GM12878 (cell line): ENCODE measurements at regions not wholly inside any gene's neighbourhood (a gene's known extent, or its start where the extent isn't known, plus 50 kb on each side); places are given as distances from the start of the nearest gene placed in this dataset.

Source experiments
- ATAC-seq: fragments of 200-7000 bp; cut with Tn5 transposase; 3 replicates; pipeline ENCODE4 v1.9.1; 2020; ENCODE audit warnings: mild to moderate bottlenecking, moderate library complexity
- BruUV-seq: library from RNA; stranded (reverse); fragments of 400-500 nt; replicated peaks from 2 replicates; lab custom pipeline; 2021; lab: Mats Ljungman, UMichigan
- CTCF ChIA-PET: fragments of 300-600 bp; sonication (Branson Sonifier 250); formaldehyde crosslinking; extraction: SDS; loops from one replicate; lab custom pipeline; 2021; ENCODE audit warnings: inconsistent platforms; lab: Yijun Ruan, JAX
- POLR2A ChIA-PET: fragments of 350-600 bp; formaldehyde crosslinking; extraction: SDS; loops from one replicate; lab custom pipeline; 2021; ENCODE audit warnings: inconsistent platforms; lab: Charles Lee
- RAD21 ChIA-PET: fragments of 300-600 bp; sonication (Branson Sonifier 250); formaldehyde crosslinking; loops from one replicate; lab custom pipeline; 2023; ENCODE audit warnings: antibody characterized with exemption; ENCODE audit not compliant: unreplicated experiment; lab: Charles Lee
- SMC1A ChIA-PET: fragments of 300-600 bp; sonication (Branson Sonifier 250); formaldehyde crosslinking; loops from one replicate; lab custom pipeline; 2023; ENCODE audit not compliant: unreplicated experiment, uncharacterized antibody; lab: Charles Lee
- DNase-seq: peaks from one replicate; pipeline ENCODE4 v3.0.0-alpha.2; 2011; ENCODE audit warnings: low read depth, low spot score
- FAIRE-seq: peaks from 3 replicates; lab custom pipeline; 2011; peaks lifted over from hg19 to GRCh38; lab: Jason Lieb, UNC
- H2AFZ ChIP-seq: 2 replicates; pipeline ENCODE4 v1.6.0; 2011; ENCODE audit warnings: low read depth, low read length, control low read depth; ENCODE audit not compliant: control insufficient read depth
- H3K27ac ChIP-seq: 2 replicates; pipeline ENCODE4 v1.5.1; 2011; ENCODE audit warnings: control low read depth; ENCODE audit not compliant: control insufficient read depth, insufficient read depth
- H3K27me3 ChIP-seq, 2 experiments: replicated peaks in 1 of 2; 2 replicates each; pipeline versions ENCODE4 v1.6.0 to v1.6.1; 2011; ENCODE audit warnings: low read length in 1 of 2; ENCODE audit not compliant: control insufficient read depth in 2 of 2, insufficient read depth in 2 of 2
- H3K36me3 ChIP-seq, 2 experiments: 2 replicates each; pipeline ENCODE4 v1.5.1; 2011; ENCODE audit warnings: low read length in 1 of 2; ENCODE audit not compliant: control insufficient read depth in 2 of 2, insufficient read depth in 2 of 2
- H3K4me1 ChIP-seq: 2 replicates; pipeline ENCODE4 v1.6.1; 2011; ENCODE audit warnings: mild to moderate bottlenecking, low read length, moderate library complexity, mixed read lengths; ENCODE audit not compliant: control insufficient read depth, insufficient read depth
- H3K4me2 ChIP-seq: 2 replicates; pipeline ENCODE4 v1.6.0; 2011; ENCODE audit warnings: control low read depth; ENCODE audit not compliant: control insufficient read depth, insufficient read depth
- H3K4me3 ChIP-seq: fragments of 200-600 bp; sonication (generic); 2 replicates; pipeline ENCODE4 v1.5.1; 2016
- H3K79me2 ChIP-seq: 2 replicates; pipeline ENCODE4 v1.6.0; 2011; ENCODE audit warnings: low read length; ENCODE audit not compliant: control insufficient read depth, insufficient read depth
- H3K9ac ChIP-seq: 2 replicates; pipeline ENCODE4 v1.8.0; 2011; ENCODE audit warnings: low read length, control low read depth, mixed read lengths; ENCODE audit not compliant: control insufficient read depth, insufficient read depth
- H3K9me3 ChIP-seq: replicated peaks from 3 replicates; pipeline ENCODE4 v1.5.1; 2011; ENCODE audit warnings: mild to moderate bottlenecking, low read length; ENCODE audit not compliant: control insufficient read depth, insufficient read depth
- H4K20me1 ChIP-seq: 2 replicates; pipeline ENCODE4 v1.6.0; 2011; ENCODE audit not compliant: control insufficient read depth, insufficient read depth
- ATF3 ChIP-seq: IDR thresholded peaks from 2 replicates; pipeline ENCODE4 v1.6.1; 2011; ENCODE audit warnings: low read depth, mild to moderate bottlenecking, low read length, moderate library complexity, borderline replicate concordance; ENCODE audit errors: extremely low read depth
- IRF5 ChIP-seq: fragments of 450-650 bp; IDR thresholded peaks from 2 replicates; pipeline ENCODE4 v1.6.1; 2017; ENCODE audit warnings: borderline replicate concordance
- NR2C1 ChIP-seq: fragments of 450-650 bp; IDR thresholded peaks from 2 replicates; pipeline ENCODE4 v1.6.1; 2017; ENCODE audit warnings: antibody characterized with exemption, mild to moderate bottlenecking, moderate library complexity
- POLR2AphosphoS2 ChIP-seq: IDR thresholded peaks from 2 replicates; pipeline ENCODE4 v1.6.1; 2011; ENCODE audit warnings: low read depth, mild to moderate bottlenecking, low read length, improper control_type of control experiment, moderate library complexity
- SMARCA5 ChIP-seq: fragments of 450-650 bp; IDR thresholded peaks from 2 replicates; pipeline ENCODE4 v1.6.1; 2017; ENCODE audit warnings: mild to moderate bottlenecking
- ZBTB33 ChIP-seq: fragments of 450-650 bp; IDR thresholded peaks from 2 replicates; pipeline ENCODE4 v1.6.1; 2017; ENCODE audit warnings: mild to moderate bottlenecking
- ZNF207 ChIP-seq: fragments of 450-650 bp; IDR thresholded peaks from 2 replicates; pipeline ENCODE4 v1.6.1; 2014; ENCODE audit warnings: antibody characterized with exemption, mild to moderate bottlenecking, borderline replicate concordance
- WGBS: methylation state at CpG from one replicate; pipeline ENCODE4 v1.1.6; 2016; ENCODE audit warnings: low lambda C conversion rate; ENCODE audit not compliant: insufficient replicate concordance, insufficient coverage; ENCODE audit errors: missing lambda C conversion rate; 5-methylcytosine and 5-hydroxymethylcytosine counted together
- in situ Hi-C: fragments of 300-500 bp; cut with MboI; formaldehyde crosslinking; loops from 9 replicates; pipeline ENCODE4 v1.14.3; 2018; ENCODE audit warnings: mixed read lengths
- intact Hi-C: fragments of 100-400 bp; cut with micrococcal nuclease; formaldehyde crosslinking; loops from one replicate; pipeline ENCODE4 v1.14.2; 2022; ENCODE audit not compliant: unreplicated experiment

GRCh38 chr5:68659881-68660280 is 433.9 kb upstream of the SLC30A5 start:
- Histone ChIP-seq H3K4me3 (no peak overlapping the region), H3K4me1 (no peaks in the 10 kb centered on the region), H2AFZ (no peak overlapping the region), H3K79me2 (no peaks in the 10 kb centered on the region), H3K27me3 (peaks cover 0 to 3% of the 10 kb centered on the region in 2 experiments; a peak in 2 of 4 replicates), H3K4me2 (no peak overlapping the region), H3K9ac (no peak overlapping the region), H3K27ac (no peak overlapping the region), H4K20me1 (peaks cover 5% of the 10 kb centered on the region; the same call in 1 of the 2 replicates), H3K9me3 (no peaks in the 10 kb centered on the region), H3K36me3 (no peaks in the 10 kb centered on the region)
- intact Hi-C loops (loop anchor here (5.0 kb wide), 1 partner anchor 373 kb away; no protein-coding TSS in a partner anchor), in situ Hi-C loops (no loop called here)
- 48% methylated on average over 3 of the region's 3 CpGs for whole genome bisulfite sequencing
- ChIA-PET CTCF (interaction anchor here (0.6 to 3.1 kb wide), 3 partner anchors 12 to 373 kb away, joined by 3 to 29 read pairs (median 13); no protein-coding TSS in a partner anchor), SMC1A (no interaction called here), RAD21 (interaction anchor here (1.1 kb wide), 1 partner anchor 15 kb away, joined by 3 read pairs; no protein-coding TSS in a partner anchor), POLR2A (no interaction called here)
- DNase-seq = no peak
- TF ChIP-seq ZNF207 (no peak), NR2C1 (no peak), POLR2AphosphoS2 (no peak), ATF3 (no peak), ZBTB33 (no peak), SMARCA5 (no peak), IRF5 (no peak)
- BruUV-seq = no TSS peak
- no peak for FAIRE-seq
- ATAC-seq = no peak
